HFF-Myc (cell line): ENCODE measurements at regions not wholly inside any gene's neighbourhood (a gene's known extent, or its start where the extent isn't known, plus 50 kb on each side); places are given as distances from the start of the nearest gene placed in this dataset.

Source experiments
- DNase-seq: peaks from one replicate; pipeline ENCODE4 v3.0.0-alpha.2; 2011; ENCODE audit warnings: low read depth; ENCODE audit errors: extremely low read depth
- H3K4me3 ChIP-seq: replicated peaks from 2 replicates; pipeline ENCODE4 v1.5.1; 2011; ENCODE audit warnings: low read depth, mild to moderate bottlenecking, control low read depth, low read length
- CTCF ChIP-seq: IDR thresholded peaks from 2 replicates; pipeline ENCODE4 v1.5.1; 2012; ENCODE audit warnings: mild to moderate bottlenecking, low read depth, low read length, control low read depth; ENCODE audit errors: missing control alignments

GRCh38 chr18:55838319-55838718 lies 250.3 kb upstream of the TCF4 start:
- no peak for TF ChIP-seq CTCF
- H3K4me3 ChIP-seq, result no peak overlapping the region
- no peak for DNase-seq

GRCh38 chr18:55833543-55833942 lies 245.6 kb upstream of the TCF4 start:
- TF ChIP-seq CTCF, result no peak
- no peak overlapping the region for H3K4me3 ChIP-seq
- DNase-seq, result peak; percentile 94

GRCh38 chr18:55830544-55830943 lies 242.6 kb upstream of the TCF4 start:
- TF ChIP-seq CTCF, result no peak
- H3K4me3 ChIP-seq, result no peak overlapping the region
- no peak for DNase-seq

- no peak for TF ChIP-seq CTCF
Measured at GRCh38 chr18:55821219-55821618, 233.2 kb upstream of the TCF4 start.

GRCh38 chr18:55819448-55819847 lies 231.5 kb upstream of the TCF4 start:
- H3K4me3 ChIP-seq, result no peak overlapping the region
- DNase-seq, result no peak
- TF ChIP-seq CTCF, result no peak

More at GRCh38 chr18:55821219-55821618, 233.2 kb upstream of the TCF4 start:
- H3K4me3 ChIP-seq, result no peak overlapping the region
- DNase-seq, result no peak

GRCh38 chr18:55818284-55818683 lies 230.3 kb upstream of the TCF4 start:
- no peak for DNase-seq
- H3K4me3 ChIP-seq, result no peak overlapping the region
- TF ChIP-seq CTCF, result no peak

GRCh38 chr18:55811925-55812324 lies 223.9 kb upstream of the TCF4 start:
- no peak for TF ChIP-seq CTCF
- DNase-seq, result no peak
- no peak overlapping the region for H3K4me3 ChIP-seq
